ENCODE measurements at regions not wholly inside any gene's neighbourhood (a gene's known extent, or its start where the extent isn't known, plus 50 kb on each side); places are given as distances from the start of the nearest gene placed in this dataset.
"Not testable (repeated sequence)": the region's sequence is repeated elsewhere in the genome, so short reads cannot be mapped to it uniquely, and the experiment has no call there.

DNA sequence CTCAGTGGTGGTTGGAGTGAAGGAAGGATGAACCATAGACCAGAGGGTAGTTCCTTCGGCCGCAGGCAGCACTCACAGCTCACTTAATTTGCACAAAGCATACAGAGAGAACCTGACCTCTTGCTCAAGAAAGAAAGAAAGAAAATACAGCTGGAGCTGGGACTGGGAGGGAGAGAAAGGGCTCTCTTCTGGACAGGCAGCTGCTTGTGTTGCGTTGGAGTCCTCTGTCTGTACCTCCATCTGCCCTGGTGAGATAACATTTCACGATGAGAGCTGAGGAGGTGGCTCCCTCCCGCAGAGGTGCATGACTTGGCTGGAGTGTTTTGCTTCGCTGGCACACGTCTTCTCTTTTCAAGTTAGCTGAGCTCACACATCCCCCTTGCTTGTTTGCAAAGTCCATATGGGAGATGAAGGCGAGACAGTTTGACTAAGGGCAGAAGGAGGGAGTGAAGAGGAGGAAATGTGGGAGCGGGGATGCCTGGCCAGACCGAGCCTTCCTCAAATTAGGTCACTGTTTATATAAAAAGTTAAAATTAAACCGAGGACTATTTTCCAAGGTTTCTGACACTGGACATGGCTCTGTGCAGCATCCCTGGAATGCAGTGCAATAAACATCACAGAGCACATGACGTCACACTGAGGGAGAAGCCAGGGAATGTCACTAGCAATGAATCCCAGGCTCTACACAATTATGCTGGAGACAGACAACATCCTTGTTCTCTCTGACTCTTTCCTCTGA, 359.4 kb downstream of the CD83 start:
- H3K4me1 Mint-ChIP-seq, result no peaks in the 10 kb centered on the region
- H3K27me3 Mint-ChIP-seq (ENCODE audit: low read depth), result peaks cover 5% of the 10 kb centered on the region
- no peak for DNase-seq (ENCODE audit: low spot score in 2 of 2, unreplicated experiment in 2 of 2)
- H3K36me3 Mint-ChIP-seq, result peaks cover 3% of the 10 kb centered on the region
- H3K27ac Mint-ChIP-seq, result no peak overlapping the region
- TF ChIP-seq, protein P1, sequence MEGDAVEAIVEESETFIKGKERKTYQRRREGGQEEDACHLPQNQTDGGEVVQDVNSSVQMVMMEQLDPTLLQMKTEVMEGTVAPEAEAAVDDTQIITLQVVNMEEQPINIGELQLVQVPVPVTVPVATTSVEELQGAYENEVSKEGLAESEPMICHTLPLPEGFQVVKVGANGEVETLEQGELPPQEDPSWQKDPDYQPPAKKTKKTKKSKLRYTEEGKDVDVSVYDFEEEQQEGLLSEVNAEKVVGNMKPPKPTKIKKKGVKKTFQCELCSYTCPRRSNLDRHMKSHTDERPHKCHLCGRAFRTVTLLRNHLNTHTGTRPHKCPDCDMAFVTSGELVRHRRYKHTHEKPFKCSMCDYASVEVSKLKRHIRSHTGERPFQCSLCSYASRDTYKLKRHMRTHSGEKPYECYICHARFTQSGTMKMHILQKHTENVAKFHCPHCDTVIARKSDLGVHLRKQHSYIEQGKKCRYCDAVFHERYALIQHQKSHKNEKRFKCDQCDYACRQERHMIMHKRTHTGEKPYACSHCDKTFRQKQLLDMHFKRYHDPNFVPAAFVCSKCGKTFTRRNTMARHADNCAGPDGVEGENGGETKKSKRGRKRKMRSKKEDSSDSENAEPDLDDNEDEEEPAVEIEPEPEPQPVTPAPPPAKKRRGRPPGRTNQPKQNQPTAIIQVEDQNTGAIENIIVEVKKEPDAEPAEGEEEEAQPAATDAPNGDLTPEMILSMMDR (IDR thresholded peaks at IDR 0.05; ENCODE audit: unreplicated experiment), result no peak
- peaks cover 10% of the 10 kb centered on the region for H3K9me3 Mint-ChIP-seq
- H3K4me3 Mint-ChIP-seq, result no peak overlapping the region

DNA sequence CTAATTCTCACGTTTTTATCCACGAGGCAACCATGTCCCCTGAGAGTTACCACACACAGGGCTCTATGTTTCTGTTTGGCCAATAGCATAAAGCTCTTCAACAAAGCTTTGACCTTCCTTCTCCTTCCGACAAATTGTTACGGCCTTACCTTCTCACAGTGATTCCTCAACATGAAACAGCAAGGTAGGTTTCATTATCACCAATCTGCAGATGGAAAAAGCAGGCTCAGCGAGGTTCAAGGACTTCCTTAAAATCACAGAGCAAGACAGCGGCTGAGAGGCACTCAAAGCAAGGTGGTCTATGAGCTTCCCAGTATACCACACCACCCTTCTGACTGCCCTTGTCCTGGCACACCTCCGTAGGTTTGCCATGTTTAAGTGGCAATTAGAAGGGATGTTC, 360.0 kb downstream of the CD83 start:
- H3K36me3 Mint-ChIP-seq, result peaks cover 3% of the 10 kb centered on the region
- no peaks in the 10 kb centered on the region for H3K4me1 Mint-ChIP-seq
- no peak overlapping the region for H3K27ac Mint-ChIP-seq
- peaks cover 5% of the 10 kb centered on the region for H3K27me3 Mint-ChIP-seq (ENCODE audit: low read depth)
- no peak for DNase-seq (ENCODE audit: low spot score in 2 of 2, unreplicated experiment in 2 of 2)
- H3K4me3 Mint-ChIP-seq, result no peak overlapping the region
- TF ChIP-seq, protein P1 (IDR thresholded peaks at IDR 0.05; ENCODE audit: unreplicated experiment), result no peak
- H3K9me3 Mint-ChIP-seq, result peaks cover 10% of the 10 kb centered on the region

DNA sequence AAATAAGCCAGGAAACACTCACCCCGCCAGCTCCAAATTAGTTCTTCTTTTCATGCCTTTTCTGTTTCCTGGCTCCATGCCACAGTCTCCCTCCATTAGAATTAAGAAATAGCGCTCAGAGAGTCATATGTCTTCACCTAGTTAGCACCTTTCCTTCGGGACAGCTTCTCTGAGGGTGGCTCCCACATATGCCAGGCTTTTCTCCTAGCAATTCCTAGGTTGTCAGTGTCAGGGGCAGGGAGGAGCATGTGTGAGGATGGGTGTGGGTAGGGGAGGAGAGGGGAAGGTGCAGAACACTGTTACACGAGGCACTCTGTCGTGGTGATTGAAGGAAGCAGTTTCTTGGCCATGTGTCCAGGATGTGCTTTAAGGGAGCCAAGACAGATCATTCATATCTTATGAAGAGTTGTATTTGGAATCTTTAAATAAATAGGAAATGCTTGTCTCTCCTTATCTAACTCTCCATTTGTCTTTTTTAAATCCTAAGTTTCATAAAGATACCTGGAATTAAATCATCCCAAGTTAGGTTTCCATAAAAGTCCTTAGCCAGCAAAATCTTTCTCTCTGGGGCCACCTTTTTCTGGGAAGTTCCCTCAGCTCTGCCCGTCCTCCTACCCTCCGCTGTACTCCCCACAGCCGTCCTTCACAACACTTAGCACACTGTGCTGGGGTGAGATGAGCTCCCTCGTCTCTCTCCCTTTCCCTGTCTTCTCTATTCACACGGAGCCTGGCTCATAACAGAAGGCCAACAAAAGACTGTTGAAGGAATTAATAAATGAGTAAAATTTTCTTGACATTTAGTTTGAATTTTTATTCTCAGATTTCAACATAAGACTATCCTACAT, 361.0 kb downstream of the CD83 start:
- H3K9me3 Mint-ChIP-seq, result peaks cover 10% of the 10 kb centered on the region
- TF ChIP-seq, protein P1 (IDR thresholded peaks at IDR 0.05; ENCODE audit: unreplicated experiment), result no peak
- no peak overlapping the region for H3K4me3 Mint-ChIP-seq
- no peak overlapping the region for H3K27ac Mint-ChIP-seq
- peaks cover 3% of the 10 kb centered on the region for H3K36me3 Mint-ChIP-seq
- peaks cover 5% of the 10 kb centered on the region for H3K27me3 Mint-ChIP-seq (ENCODE audit: low read depth)
- H3K4me1 Mint-ChIP-seq, result no peaks in the 10 kb centered on the region
- no peak for DNase-seq (ENCODE audit: low spot score in 2 of 2, unreplicated experiment in 2 of 2)

DNA sequence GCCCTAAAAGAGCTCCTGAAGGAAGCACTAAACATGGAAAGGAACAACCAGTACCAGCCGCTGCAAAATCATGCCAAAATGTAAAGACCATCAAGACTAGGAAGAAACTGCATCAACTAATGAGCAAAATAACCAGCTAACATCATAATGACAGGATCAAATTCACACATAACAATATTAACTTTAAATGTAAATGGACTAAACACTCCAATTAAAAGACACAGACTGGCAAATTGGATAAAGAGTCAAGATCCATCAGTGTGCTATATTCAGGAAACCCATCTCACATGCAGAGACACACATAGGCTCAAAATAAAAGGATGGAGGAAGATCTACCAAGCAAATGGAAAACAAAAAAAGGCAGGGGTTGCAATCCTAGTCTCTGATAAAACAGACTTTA, 364.4 kb downstream of the CD83 start:
- not testable (repeated sequence) for H3K27ac Mint-ChIP-seq; H3K4me1 Mint-ChIP-seq; DNase-seq (ENCODE audit: low spot score in 2 of 2, unreplicated experiment in 2 of 2); H3K4me3 Mint-ChIP-seq; H3K27me3 Mint-ChIP-seq (ENCODE audit: low read depth); H3K36me3 Mint-ChIP-seq
- H3K9me3 Mint-ChIP-seq, result peaks cover 16% of the 10 kb centered on the region

DNA sequence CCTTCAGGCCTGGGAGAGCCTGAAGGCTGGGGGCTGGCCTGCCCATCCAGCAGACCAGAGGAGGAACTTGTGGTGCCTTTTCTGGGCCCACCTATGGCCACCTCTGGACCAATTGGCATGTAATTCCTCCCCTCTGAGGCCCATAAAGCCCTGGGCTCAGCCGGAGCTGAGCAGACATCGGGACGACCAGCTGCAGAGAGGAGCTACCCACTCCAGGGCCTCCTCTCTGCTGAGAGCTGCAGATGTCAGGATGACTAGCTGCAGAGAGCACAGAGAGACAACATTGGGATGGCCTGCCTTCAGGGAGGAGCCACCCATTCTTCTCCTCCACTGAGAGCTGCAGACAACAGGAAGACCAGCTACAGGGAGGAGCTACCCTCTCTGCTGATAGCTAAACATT, 370.1 kb downstream of the CD83 start:
- TF ChIP-seq, protein P1 (IDR thresholded peaks at IDR 0.05; ENCODE audit: unreplicated experiment), result no peak
- no peak for DNase-seq (ENCODE audit: low spot score in 2 of 2, unreplicated experiment in 2 of 2)
- peaks cover 2% of the 10 kb centered on the region for H3K4me1 Mint-ChIP-seq
- H3K4me3 Mint-ChIP-seq, result no peak overlapping the region
- no peak overlapping the region for H3K27ac Mint-ChIP-seq
- H3K27me3 Mint-ChIP-seq (ENCODE audit: low read depth), result peaks cover 3% of the 10 kb centered on the region
- peaks cover 9% of the 10 kb centered on the region for H3K9me3 Mint-ChIP-seq
- H3K36me3 Mint-ChIP-seq, result no peaks in the 10 kb centered on the region

DNA sequence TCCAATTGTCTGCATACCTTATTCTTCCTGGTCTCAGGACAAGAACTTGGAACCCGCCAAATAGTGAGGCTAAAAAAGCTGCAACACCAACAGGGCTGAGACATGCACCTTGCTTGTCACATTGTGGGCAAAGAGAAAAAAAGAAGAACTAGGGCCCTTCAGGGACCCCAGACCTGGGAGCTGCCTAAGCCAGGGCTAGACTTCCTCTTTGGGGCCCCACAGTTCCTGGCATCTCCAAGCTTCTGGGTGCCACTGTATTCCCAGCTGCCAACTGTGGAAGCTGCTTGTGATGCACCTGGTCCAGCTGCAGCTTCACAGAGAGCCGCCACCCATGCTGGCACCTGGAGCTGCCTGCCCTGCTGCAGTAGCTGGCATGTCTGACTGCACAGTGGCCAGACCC, 370.6 kb downstream of the CD83 start:
- Mint-ChIP-seq H3K4me1 (peaks cover 2% of the 10 kb centered on the region), H3K9me3 (peaks cover 12% of the 10 kb centered on the region), H3K36me3 (no peaks in the 10 kb centered on the region), H3K27me3 (ENCODE audit: low read depth) (peaks cover 3% of the 10 kb centered on the region), H3K27ac (no peak overlapping the region), H3K4me3 (no peak overlapping the region)
- no peak for DNase-seq (ENCODE audit: low spot score in 2 of 2, unreplicated experiment in 2 of 2)
- TF ChIP-seq, protein P1 (IDR thresholded peaks at IDR 0.05; ENCODE audit: unreplicated experiment), result no peak
